Neural crest cell (in vitro differentiated cells): ENCODE measurements at regions not wholly inside any gene's neighbourhood (a gene's known extent, or its start where the extent isn't known, plus 50 kb on each side); places are given as distances from the start of the nearest gene placed in this dataset.

Experiments used
- DNase-seq: peaks from one replicate; pipeline ENCODE4 v3.0.0; 2021; ENCODE audit warnings: low read depth, mixed read lengths, low spot score
- H3K27ac Mint-ChIP-seq: one replicate; pipeline ENCODE4 v1.8.0; 2021; ENCODE audit warnings: mild to moderate bottlenecking, mixed read lengths; ENCODE audit not compliant: unreplicated experiment
- H3K27me3 Mint-ChIP-seq: 2 replicates; pipeline ENCODE4 v1.8.0; 2021; ENCODE audit warnings: low read depth, mild to moderate bottlenecking, mixed read lengths
- H3K36me3 Mint-ChIP-seq: 2 replicates; pipeline ENCODE4 v1.8.0; 2021; ENCODE audit warnings: low read depth, mild to moderate bottlenecking, mixed read lengths
- H3K4me1 Mint-ChIP-seq: 2 replicates; pipeline ENCODE4 v1.8.0; 2021; ENCODE audit warnings: mixed read lengths
- H3K4me3 Mint-ChIP-seq: one replicate; pipeline ENCODE4 v1.8.0; 2021; ENCODE audit warnings: mild to moderate bottlenecking, mixed read lengths
- H3K9me3 Mint-ChIP-seq: 2 replicates; pipeline ENCODE4 v1.8.0; 2021; ENCODE audit warnings: mixed read lengths
- CTCF ChIP-seq: fragments of 200-600 bp; sonication (generic); conservative IDR thresholded peaks from 2 replicates; pipeline ENCODE4 v1.5.0; 2021; ENCODE audit warnings: antibody characterized with exemption, mild to moderate bottlenecking

DNA sequence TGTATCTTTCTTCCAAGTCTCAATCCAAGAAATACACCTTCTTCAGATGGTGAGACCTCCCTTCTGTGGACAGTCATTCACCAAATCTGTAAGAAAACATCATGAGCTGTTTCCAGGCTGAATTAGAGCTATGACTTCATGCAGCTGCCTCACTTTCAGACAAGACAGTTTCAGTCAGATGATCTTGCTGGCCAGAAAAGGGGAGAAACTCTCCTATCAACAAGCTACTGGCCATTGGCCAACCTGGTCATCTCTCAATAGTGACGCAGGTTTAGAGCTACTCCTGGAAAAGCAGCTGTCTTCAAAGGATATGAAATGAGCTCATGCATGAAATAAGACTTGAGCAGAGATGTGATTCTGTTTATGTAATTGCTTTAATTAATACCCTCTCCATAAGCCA lies 69.6 kb upstream of the NDP start:
- TF ChIP-seq CTCF = no peak
- Mint-ChIP-seq H3K27ac (no peak overlapping the region), H3K4me1 (peaks cover 5% of the 10 kb centered on the region), H3K27me3 (no peaks in the 10 kb centered on the region), H3K4me3 (no peak overlapping the region), H3K9me3 (peaks cover 15% of the 10 kb centered on the region), H3K36me3 (no peaks in the 10 kb centered on the region)
- DNase-seq = no peak

DNA sequence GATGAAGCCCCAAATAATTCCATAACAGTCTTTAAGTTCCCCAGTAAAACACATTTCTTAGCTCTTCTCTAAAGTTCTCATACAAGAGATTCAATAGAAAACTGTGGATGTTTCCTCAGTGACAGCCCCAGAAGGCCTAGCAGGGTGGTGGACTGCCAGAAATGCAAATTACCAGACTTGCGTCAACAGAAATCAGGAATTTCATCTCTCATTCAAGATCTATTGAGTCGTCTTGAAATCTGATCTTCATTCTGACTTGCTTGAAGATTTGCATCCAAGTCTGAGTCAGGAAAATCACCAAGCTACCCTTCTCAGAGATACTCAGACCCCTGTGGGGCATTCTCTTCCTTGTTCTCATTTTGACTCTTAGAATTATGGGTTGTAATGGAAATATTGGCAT lies 68.9 kb upstream of the NDP start:
- H3K9me3 Mint-ChIP-seq = peaks cover 12% of the 10 kb centered on the region
- no peak overlapping the region for H3K4me3 Mint-ChIP-seq
- TF ChIP-seq CTCF = no peak

GRCh38 chrX:44040406-44040805 lies 67.2 kb upstream of the NDP start:
- Mint-ChIP-seq H3K36me3 (no peaks in the 10 kb centered on the region), H3K27me3 (no peaks in the 10 kb centered on the region), H3K27ac (no peak overlapping the region), H3K9me3 (peaks cover 3% of the 10 kb centered on the region), H3K4me1 (peaks cover 5% of the 10 kb centered on the region), H3K4me3 (no peak overlapping the region)
- no peak for TF ChIP-seq CTCF
- no peak for DNase-seq

More for the DNA sequence above, 68.9 kb upstream of the NDP start:
- H3K4me1 Mint-ChIP-seq = peaks cover 5% of the 10 kb centered on the region
- DNase-seq = no peak
- H3K36me3 Mint-ChIP-seq = no peaks in the 10 kb centered on the region
- no peak overlapping the region for H3K27ac Mint-ChIP-seq
- H3K27me3 Mint-ChIP-seq = no peaks in the 10 kb centered on the region

DNA sequence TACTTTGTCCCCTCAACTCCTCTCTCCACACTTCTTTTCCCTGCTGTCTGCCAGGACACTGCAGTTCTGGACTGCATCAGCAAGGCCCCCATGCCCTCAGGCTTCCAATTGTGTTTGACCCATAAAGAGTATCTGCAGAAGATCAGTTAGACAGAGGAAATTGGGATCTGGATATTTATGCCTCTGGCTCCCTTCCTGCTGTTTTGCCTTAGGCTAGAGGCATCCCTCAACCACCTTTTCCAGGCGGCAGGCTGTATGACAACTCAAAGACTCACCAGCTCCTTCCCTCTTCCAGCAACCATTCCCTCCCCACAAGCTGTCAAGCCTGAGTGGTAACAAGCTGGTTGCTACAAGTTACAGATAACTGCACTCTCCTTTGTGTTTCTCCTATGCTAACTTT lies 66.4 kb upstream of the NDP start:
- H3K9me3 Mint-ChIP-seq = peaks cover 3% of the 10 kb centered on the region

DNA sequence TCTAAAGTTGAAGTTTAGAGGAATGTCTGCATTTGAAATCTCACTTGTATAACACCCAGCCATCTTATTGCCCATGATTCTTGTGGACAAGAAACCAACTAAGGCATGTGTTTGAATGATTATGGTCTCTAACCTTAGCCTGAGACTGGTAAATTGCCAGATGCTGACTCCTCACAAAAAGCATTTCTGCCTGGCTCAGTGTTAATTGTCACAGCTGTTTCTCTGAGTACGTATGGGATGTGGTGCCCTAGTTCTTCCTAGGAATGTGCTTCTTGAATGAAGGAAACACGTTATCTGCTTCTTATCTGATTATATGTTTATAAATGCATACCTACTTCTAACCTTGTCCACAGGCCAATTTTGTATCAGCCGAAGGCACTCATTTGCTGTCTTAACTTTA lies 63.1 kb upstream of the NDP start:
- Mint-ChIP-seq H3K27me3 (no peaks in the 10 kb centered on the region), H3K9me3 (peaks cover 3% of the 10 kb centered on the region), H3K27ac (no peak overlapping the region), H3K36me3 (no peaks in the 10 kb centered on the region), H3K4me3 (no peak overlapping the region), H3K4me1 (peaks cover 17% of the 10 kb centered on the region)
- no peak for TF ChIP-seq CTCF
- no peak for DNase-seq

More for the DNA sequence above, 66.4 kb upstream of the NDP start:
- no peaks in the 10 kb centered on the region for H3K27me3 Mint-ChIP-seq
- no peak for DNase-seq
- no peak overlapping the region for H3K4me3 Mint-ChIP-seq
- no peak for TF ChIP-seq CTCF
- no peaks in the 10 kb centered on the region for H3K36me3 Mint-ChIP-seq
- peak overlapping the region; percentile 78 for H3K27ac Mint-ChIP-seq
- peaks cover 5% of the 10 kb centered on the region for H3K4me1 Mint-ChIP-seq

DNA sequence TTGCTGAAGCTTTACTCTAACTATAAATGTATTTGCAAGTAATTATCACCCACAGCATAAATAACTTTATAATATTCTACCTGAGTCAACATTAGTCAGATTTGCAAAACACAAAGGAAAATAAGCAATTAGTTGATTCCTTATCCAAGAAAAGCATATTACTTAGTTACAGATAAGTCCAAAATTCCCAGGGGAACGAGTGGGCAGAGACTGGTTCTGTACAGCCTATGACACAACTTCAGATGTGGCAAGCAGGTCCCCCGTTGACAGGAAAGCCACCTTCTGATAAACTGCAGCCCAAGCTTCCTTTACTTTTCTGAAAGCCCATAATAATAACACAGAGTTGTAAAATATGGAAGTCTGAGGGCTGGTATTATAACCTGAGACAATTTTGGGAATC lies 62.4 kb upstream of the NDP start:
- no peaks in the 10 kb centered on the region for H3K27me3 Mint-ChIP-seq
- no peak for TF ChIP-seq CTCF
- no peaks in the 10 kb centered on the region for H3K36me3 Mint-ChIP-seq
- H3K27ac Mint-ChIP-seq = no peak overlapping the region
- H3K4me3 Mint-ChIP-seq = no peak overlapping the region
- H3K9me3 Mint-ChIP-seq = peaks cover 3% of the 10 kb centered on the region
- no peak for DNase-seq
- peaks cover 17% of the 10 kb centered on the region for H3K4me1 Mint-ChIP-seq
